Transverse colon (tissue), 4 donors: ENCODE measurements at regions not wholly inside any gene's neighbourhood (a gene's known extent, or its start where the extent isn't known, plus 50 kb on each side); places are given as distances from the start of the nearest gene placed in this dataset.

Experiments
- EP300 ChIP-seq: sonication (generic); formaldehyde crosslinking; IDR thresholded peaks from one replicate; pipeline ENCODE4 v1.6.1; 2017; ENCODE audit warnings: antibody characterized with exemption, low read depth
- POLR2A ChIP-seq: fragments of 450-650 bp; IDR thresholded peaks from one replicate; pipeline ENCODE4 v1.6.1; 2016; ENCODE audit warnings: antibody characterized with exemption, mild to moderate bottlenecking, moderate library complexity
- POLR2AphosphoS5 ChIP-seq, 3 donors: sonication (generic); formaldehyde crosslinking; IDR thresholded peaks; one replicate each; pipeline ENCODE4 v1.6.1; 2016; ENCODE audit warnings: antibody characterized with exemption in 3 of 3
- TF ChIP-seq, protein P1 (sequence below), 5 experiments: fragments of 200-600 bp in 3 of 5; fragments of 450-650 bp in 2 of 5; sonication (generic) in 3 of 5; IDR thresholded peaks; 1 replicate in 2 of 5; 2 replicates in 3 of 5; pipeline ENCODE4 v1.5.1; 2016 to 2017; ENCODE audit warnings: antibody characterized with exemption in 5 of 5, inconsistent platforms in 3 of 5, mild to moderate bottlenecking in 2 of 5, moderate library complexity in 1 of 5

- TF ChIP-seq, protein P1, sequence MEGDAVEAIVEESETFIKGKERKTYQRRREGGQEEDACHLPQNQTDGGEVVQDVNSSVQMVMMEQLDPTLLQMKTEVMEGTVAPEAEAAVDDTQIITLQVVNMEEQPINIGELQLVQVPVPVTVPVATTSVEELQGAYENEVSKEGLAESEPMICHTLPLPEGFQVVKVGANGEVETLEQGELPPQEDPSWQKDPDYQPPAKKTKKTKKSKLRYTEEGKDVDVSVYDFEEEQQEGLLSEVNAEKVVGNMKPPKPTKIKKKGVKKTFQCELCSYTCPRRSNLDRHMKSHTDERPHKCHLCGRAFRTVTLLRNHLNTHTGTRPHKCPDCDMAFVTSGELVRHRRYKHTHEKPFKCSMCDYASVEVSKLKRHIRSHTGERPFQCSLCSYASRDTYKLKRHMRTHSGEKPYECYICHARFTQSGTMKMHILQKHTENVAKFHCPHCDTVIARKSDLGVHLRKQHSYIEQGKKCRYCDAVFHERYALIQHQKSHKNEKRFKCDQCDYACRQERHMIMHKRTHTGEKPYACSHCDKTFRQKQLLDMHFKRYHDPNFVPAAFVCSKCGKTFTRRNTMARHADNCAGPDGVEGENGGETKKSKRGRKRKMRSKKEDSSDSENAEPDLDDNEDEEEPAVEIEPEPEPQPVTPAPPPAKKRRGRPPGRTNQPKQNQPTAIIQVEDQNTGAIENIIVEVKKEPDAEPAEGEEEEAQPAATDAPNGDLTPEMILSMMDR (IDR thresholded peaks at IDR 0.05): no peak
- TF ChIP-seq EP300: no peak
- no peak for TF ChIP-seq POLR2A
- no peak for TF ChIP-seq POLR2AphosphoS5 (IDR thresholded peaks at IDR 0.05)
These were observed 529.3 kb upstream of the SPRY2 start for GRCh38 chr13:80870186-80870585.
